B cell (primary cell): ENCODE measurements at regions not wholly inside any gene's neighbourhood (a gene's known extent, or its start where the extent isn't known, plus 50 kb on each side); places are given as distances from the start of the nearest gene placed in this dataset.

Experiments
- ATAC-seq: fragments of 200-7000 bp; cut with Tn5 transposase; one replicate; pipeline ENCODE4 v1.10.0; 2021; ENCODE audit warnings: low read depth, mild to moderate bottlenecking, moderate number of reproducible peaks, moderate library complexity
- CTCF ChIA-PET: fragments of 350-600 bp; sonication (Branson Sonifier 250); formaldehyde crosslinking; loops from one replicate; lab custom pipeline; 2021; ENCODE audit warnings: antibody characterized with exemption, inconsistent platforms; lab: Charles Lee
- POLR2A ChIA-PET: fragments of 350-600 bp; sonication (Branson Sonifier 250); formaldehyde crosslinking; loops from one replicate; lab custom pipeline; 2021; ENCODE audit warnings: antibody characterized with exemption; lab: Charles Lee
- DNase-seq: peaks from one replicate; pipeline ENCODE4 v3.0.0; 2013
- H2AFZ ChIP-seq: 2 replicates; pipeline ENCODE4 v1.6.1; 2012; ENCODE audit warnings: mild to moderate bottlenecking, low read depth, low read length; ENCODE audit not compliant: insufficient read depth, poor library complexity, severe bottlenecking
- H3K27ac ChIP-seq, 2 donors: 1 replicate in 1 of 2; 2 replicates in 1 of 2; pipeline ENCODE4 v1.5.1; 2012 to 2013; ENCODE audit warnings: low read length in 2 of 2, mild to moderate bottlenecking in 2 of 2, moderate library complexity in 1 of 2
- H3K27me3 ChIP-seq, 4 experiments: fragments of 200-600 bp in 1 of 4; sonication (generic) in 1 of 4; replicated peaks in 1 of 4; 1 replicate in 2 of 4; 2 replicates in 2 of 4; pipeline versions ENCODE4 v1.6.1 to v1.7.0; 2013 to 2016; ENCODE audit warnings: low read length in 3 of 4, mild to moderate bottlenecking in 2 of 4, mixed read lengths in 1 of 4, moderate library complexity in 1 of 4; ENCODE audit not compliant: insufficient read depth in 4 of 4, control insufficient read depth in 3 of 4; ENCODE audit errors: control extremely low read depth in 1 of 4
- H3K36me3 ChIP-seq, 2 experiments: replicated peaks in 1 of 2; 1 replicate in 1 of 2; 2 replicates in 1 of 2; pipeline versions ENCODE4 v1.6.1 to v1.7.1; 2013; ENCODE audit warnings: low read length in 1 of 2; ENCODE audit not compliant: insufficient read depth in 2 of 2, control insufficient read depth in 1 of 2; ENCODE audit errors: control extremely low read depth in 1 of 2, extremely low read depth in 1 of 2
- H3K4me1 ChIP-seq, 2 donors: fragments of 200-600 bp in 1 of 2; sonication (generic) in 1 of 2; 1 replicate in 1 of 2; 2 replicates in 1 of 2; pipeline versions ENCODE4 v1.5.1 to v1.6.1; 2013 to 2017; ENCODE audit warnings: low read length in 2 of 2; ENCODE audit not compliant: control insufficient read depth in 2 of 2, insufficient read depth in 2 of 2
- H3K4me2 ChIP-seq: replicated peaks from 2 replicates; pipeline ENCODE3; 2012; ENCODE audit warnings: mild to moderate bottlenecking, low read depth, low read length; ENCODE audit not compliant: poor library complexity, severe bottlenecking
- H3K4me3 ChIP-seq, 5 experiments: fragments of 200-600 bp in 1 of 5; sonication (generic) in 1 of 5; 1 replicate in 3 of 5; 2 replicates in 2 of 5; pipeline versions ENCODE4 v1.5.1 to v1.7.0; 2011 to 2016; ENCODE audit warnings: low read length in 4 of 5, mild to moderate bottlenecking in 4 of 5, low read depth in 2 of 5, control low read depth in 1 of 5, moderate library complexity in 1 of 5; ENCODE audit not compliant: insufficient read depth in 1 of 5; ENCODE audit errors: control extremely low read depth in 1 of 5, extremely low read depth in 1 of 5
- H3K79me2 ChIP-seq: fragments of 200-600 bp; sonication (generic); one replicate; pipeline ENCODE4 v1.6.0; 2016; ENCODE audit warnings: low read length; ENCODE audit not compliant: control insufficient read depth, insufficient read depth
- H3K9ac ChIP-seq: fragments of 200-600 bp; sonication (generic); 2 replicates; pipeline ENCODE4 v1.6.1; 2017; ENCODE audit warnings: mild to moderate bottlenecking, low read length, moderate library complexity
- H3K9me3 ChIP-seq, 3 donors: one replicate each; pipeline versions ENCODE4 v1.6.1 to v1.7.1; 2013; ENCODE audit warnings: low read length in 2 of 3; ENCODE audit not compliant: control insufficient read depth in 2 of 3, insufficient read depth in 1 of 3; ENCODE audit errors: control extremely low read depth in 1 of 3
- H4K20me1 ChIP-seq: 2 replicates; pipeline ENCODE4 v1.6.0; 2012; ENCODE audit warnings: mild to moderate bottlenecking, low read length; ENCODE audit not compliant: insufficient read depth, control insufficient read depth, poor library complexity, severe bottlenecking
- H3K27ac Mint-ChIP-seq: one replicate; pipeline ENCODE4 v1.8.0; 2021; ENCODE audit warnings: mixed read lengths
- H3K27me3 Mint-ChIP-seq: one replicate; pipeline ENCODE4 v1.8.0; 2021; ENCODE audit warnings: mixed read lengths
- H3K4me1 Mint-ChIP-seq: one replicate; pipeline ENCODE4 v1.8.0; 2021; ENCODE audit warnings: mixed read lengths
- H3K4me3 Mint-ChIP-seq: one replicate; pipeline ENCODE4 v1.8.0; 2021; ENCODE audit warnings: mixed read lengths
- H3K9me3 Mint-ChIP-seq: one replicate; pipeline ENCODE4 v1.8.0; 2022; ENCODE audit warnings: mixed read lengths; ENCODE audit not compliant: insufficient read depth
- EZH2 ChIP-seq: IDR thresholded peaks from 2 replicates; pipeline ENCODE4 v1.6.1; 2012; ENCODE audit warnings: borderline replicate concordance, low read depth, mild to moderate bottlenecking, moderate library complexity, low read length; ENCODE audit not compliant: insufficient read depth, poor library complexity, severe bottlenecking
- WGBS: methylation state at CpG from one replicate; pipeline ENCODE4 v1.1.5; 2013; ENCODE audit warnings: missing lambda C conversion rate; ENCODE audit not compliant: insufficient coverage; 5-methylcytosine and 5-hydroxymethylcytosine counted together
- intact Hi-C: fragments of 100-400 bp; cut with micrococcal nuclease; formaldehyde crosslinking; loops from one replicate; pipeline ENCODE4 v1.10.0; 2022
- TF ChIP-seq, protein P1 (sequence below): fragments of 200-600 bp; IDR thresholded peaks from one replicate; pipeline ENCODE4 v1.8.0; 2022; ENCODE audit warnings: antibody characterized with exemption, mild to moderate bottlenecking

DNA sequence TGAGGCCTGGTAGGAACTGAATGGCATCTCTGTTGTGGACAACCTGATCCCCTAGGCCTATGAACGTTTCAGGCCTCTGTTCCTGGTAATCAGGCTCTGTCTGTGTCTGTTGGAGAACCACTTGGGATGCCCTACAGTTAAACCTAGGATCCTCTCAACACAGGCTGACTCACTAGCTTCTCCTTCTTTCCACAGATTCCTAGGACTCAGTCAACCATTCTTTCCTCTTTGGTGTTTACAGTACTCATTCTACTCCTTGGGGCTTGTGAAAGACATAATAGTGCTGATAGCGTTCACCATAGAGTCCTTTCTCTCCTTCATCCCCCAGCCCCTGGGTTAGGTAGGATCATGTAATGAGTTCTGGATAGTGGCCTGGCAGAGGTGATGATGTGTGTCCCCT is 544.3 kb downstream of the METTL4 start:
- ChIA-PET POLR2A (no interaction called here), CTCF (no interaction called here)
- ATAC-seq (no peak), DNase-seq (no peak)
- Mint-ChIP-seq H3K27ac (no peak overlapping the region), H3K4me1 (no peaks in the 10 kb centered on the region), H3K9me3 (no peaks in the 10 kb centered on the region), H3K4me3 (no peak overlapping the region), H3K27me3 (no peaks in the 10 kb centered on the region)
- Histone ChIP-seq H3K9ac (no peak overlapping the region), H3K27me3 (no peaks in the 10 kb centered on the region), H3K4me1 (no peaks in the 10 kb centered on the region), H3K36me3 (no peaks in the 10 kb centered on the region), H3K27ac (no peak overlapping the region), H3K4me3 (no peak overlapping the region), H3K79me2 (no peaks in the 10 kb centered on the region), H3K4me2 (no peak overlapping the region), H3K9me3 (no peaks in the 10 kb centered on the region), H2AFZ (no peak overlapping the region), H4K20me1 (no peaks in the 10 kb centered on the region)
- TF ChIP-seq EZH2, result no peak
- TF ChIP-seq, protein P1, sequence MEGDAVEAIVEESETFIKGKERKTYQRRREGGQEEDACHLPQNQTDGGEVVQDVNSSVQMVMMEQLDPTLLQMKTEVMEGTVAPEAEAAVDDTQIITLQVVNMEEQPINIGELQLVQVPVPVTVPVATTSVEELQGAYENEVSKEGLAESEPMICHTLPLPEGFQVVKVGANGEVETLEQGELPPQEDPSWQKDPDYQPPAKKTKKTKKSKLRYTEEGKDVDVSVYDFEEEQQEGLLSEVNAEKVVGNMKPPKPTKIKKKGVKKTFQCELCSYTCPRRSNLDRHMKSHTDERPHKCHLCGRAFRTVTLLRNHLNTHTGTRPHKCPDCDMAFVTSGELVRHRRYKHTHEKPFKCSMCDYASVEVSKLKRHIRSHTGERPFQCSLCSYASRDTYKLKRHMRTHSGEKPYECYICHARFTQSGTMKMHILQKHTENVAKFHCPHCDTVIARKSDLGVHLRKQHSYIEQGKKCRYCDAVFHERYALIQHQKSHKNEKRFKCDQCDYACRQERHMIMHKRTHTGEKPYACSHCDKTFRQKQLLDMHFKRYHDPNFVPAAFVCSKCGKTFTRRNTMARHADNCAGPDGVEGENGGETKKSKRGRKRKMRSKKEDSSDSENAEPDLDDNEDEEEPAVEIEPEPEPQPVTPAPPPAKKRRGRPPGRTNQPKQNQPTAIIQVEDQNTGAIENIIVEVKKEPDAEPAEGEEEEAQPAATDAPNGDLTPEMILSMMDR, result no peak
- WGBS, result 31% methylated on average over 1 of the region's 2 CpGs
- intact Hi-C loops, result no loop called here

DNA sequence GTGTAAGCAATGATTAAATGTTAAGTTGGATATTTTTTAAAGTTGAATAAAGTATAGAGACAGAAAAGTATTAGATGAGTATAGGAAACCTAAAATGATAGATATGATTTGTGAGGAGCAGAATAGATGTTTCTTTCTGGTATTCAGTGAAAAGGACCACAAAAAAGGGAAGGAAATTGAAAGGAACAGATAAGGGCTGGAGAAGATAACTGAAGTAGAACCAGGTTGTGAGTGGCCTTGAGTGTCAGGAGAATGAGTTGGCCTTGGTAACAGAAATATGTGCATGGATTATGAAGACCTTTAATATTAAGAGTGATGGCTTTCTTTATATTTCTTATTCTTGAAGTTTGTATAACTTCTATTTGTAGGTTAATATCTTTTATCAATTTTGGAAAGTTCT is 543.5 kb downstream of the METTL4 start:
- ATAC-seq (no peak), DNase-seq (no peak)
- Histone ChIP-seq H3K79me2 (no peaks in the 10 kb centered on the region), H3K27ac (no peak overlapping the region), H3K4me1 (no peaks in the 10 kb centered on the region), H4K20me1 (no peaks in the 10 kb centered on the region), H3K4me3 (no peak overlapping the region), H3K9me3 (no peaks in the 10 kb centered on the region), H2AFZ (no peak overlapping the region), H3K9ac (no peak overlapping the region), H3K27me3 (no peaks in the 10 kb centered on the region), H3K36me3 (no peaks in the 10 kb centered on the region), H3K4me2 (no peak overlapping the region)
- Mint-ChIP-seq H3K27ac (no peak overlapping the region), H3K4me1 (no peaks in the 10 kb centered on the region), H3K4me3 (no peak overlapping the region), H3K27me3 (no peaks in the 10 kb centered on the region), H3K9me3 (no peaks in the 10 kb centered on the region)
- ChIA-PET CTCF (no interaction called here), POLR2A (no interaction called here)
- TF ChIP-seq EZH2, result no peak
- TF ChIP-seq, protein P1, result no peak
- intact Hi-C loops, result no loop called here
